Neural cell (in vitro differentiated cells): ENCODE measurements at regions not wholly inside any gene's neighbourhood (a gene's known extent, or its start where the extent isn't known, plus 50 kb on each side); places are given as distances from the start of the nearest gene placed in this dataset.

Source experiments
- H2AFZ ChIP-seq: fragments of 200-600, 300-800 bp; sonication (generic), shearing (Covaris generic); 2 replicates; pipeline ENCODE4 v1.6.0; 2014; ENCODE audit warnings: low read depth, mild to moderate bottlenecking, antibody characterized with exemption, low read length, moderate library complexity
- H3F3A ChIP-seq: fragments of 200-600 bp; shearing (Covaris generic); 2 replicates; pipeline ENCODE4 v1.6.1; 2016; ENCODE audit warnings: mild to moderate bottlenecking, moderate library complexity, mixed read lengths, antibody characterized with exemption, low read length; ENCODE audit not compliant: insufficient read depth, poor library complexity, severe bottlenecking
- H3K27ac ChIP-seq: fragments of 200-600, 300-800 bp; sonication (generic), shearing (Covaris generic); 2 replicates; pipeline ENCODE4 v1.5.1; 2014; ENCODE audit warnings: mild to moderate bottlenecking, low read length, moderate library complexity
- H3K27me3 ChIP-seq: fragments of 300-800, 200-600 bp; sonication (generic), shearing (Covaris generic); 2 replicates; pipeline ENCODE4 v1.6.0; 2014; ENCODE audit warnings: mild to moderate bottlenecking, low read depth, low read length, moderate library complexity; ENCODE audit not compliant: insufficient read depth
- H3K36me3 ChIP-seq: fragments of 300-800, 200-600 bp; sonication (generic), shearing (Covaris generic); 2 replicates; pipeline ENCODE4 v1.5.1; 2014; ENCODE audit warnings: mild to moderate bottlenecking, antibody characterized with exemption, low read length, moderate library complexity; ENCODE audit not compliant: insufficient read depth
- H3K4me2 ChIP-seq: fragments of 300-800, 200-600 bp; sonication (generic), shearing (Covaris generic); 2 replicates; pipeline ENCODE4 v1.6.0; 2014; ENCODE audit warnings: mild to moderate bottlenecking, low read length
- H3K4me3 ChIP-seq: fragments of 300-800, 200-600 bp; sonication (generic), shearing (Covaris generic); 2 replicates; pipeline ENCODE4 v1.5.1; 2014; ENCODE audit warnings: mild to moderate bottlenecking, low read length, moderate library complexity
- H3K79me2 ChIP-seq: fragments of 200-600 bp; shearing (Covaris generic); replicated peaks from 2 replicates; pipeline ENCODE4 v1.6.0; 2014; ENCODE audit warnings: mild to moderate bottlenecking, low read length, moderate library complexity; ENCODE audit not compliant: insufficient read depth
- H3K9ac ChIP-seq: fragments of 300-800, 200-600 bp; sonication (generic), shearing (Covaris generic); 2 replicates; pipeline ENCODE4 v1.6.1; 2016; ENCODE audit warnings: mild to moderate bottlenecking, low read length, mixed read lengths
- H3K9me2 ChIP-seq: fragments of 200-600 bp; shearing (Covaris generic); 2 replicates; pipeline ENCODE4 v1.6.1; 2016; ENCODE audit warnings: mild to moderate bottlenecking, low read length, mixed read lengths; ENCODE audit not compliant: insufficient read depth
- H3K9me3 ChIP-seq: fragments of 200-600, 300-800 bp; sonication (generic), shearing (Covaris generic); 2 replicates; pipeline ENCODE4 v1.6.1; 2016; ENCODE audit warnings: mild to moderate bottlenecking, mixed run types, low read length, moderate library complexity, mixed read lengths
- H4K20me1 ChIP-seq: fragments of 200-600 bp; shearing (Covaris generic); 2 replicates; pipeline ENCODE4 v1.6.1; 2016; ENCODE audit warnings: mild to moderate bottlenecking, mixed run types; ENCODE audit not compliant: insufficient read depth
- EP300 ChIP-seq: fragments of 450-650 bp; conservative IDR thresholded peaks from 2 replicates; pipeline ENCODE4 v1.6.1; 2014; ENCODE audit warnings: antibody characterized with exemption, mild to moderate bottlenecking, moderate library complexity; ENCODE audit not compliant: poor library complexity, severe bottlenecking
- MXI1 ChIP-seq: fragments of 450-650 bp; conservative IDR thresholded peaks from 2 replicates; pipeline ENCODE4 v1.6.1; 2014; ENCODE audit warnings: antibody characterized with exemption, mild to moderate bottlenecking; ENCODE audit not compliant: poor library complexity, severe bottlenecking
- POLR2AphosphoS5 ChIP-seq: IDR thresholded peaks from 2 replicates; pipeline ENCODE4 v1.6.1; 2012
- RAD21 ChIP-seq: fragments of 450-650 bp; conservative IDR thresholded peaks from 2 replicates; pipeline ENCODE4 v1.6.1; 2014; ENCODE audit warnings: antibody characterized with exemption, mild to moderate bottlenecking, moderate library complexity
- REST ChIP-seq: IDR thresholded peaks from 2 replicates; pipeline ENCODE4 v1.6.1; 2012; ENCODE audit warnings: borderline replicate concordance
- SMC3 ChIP-seq: fragments of 450-650 bp; conservative IDR thresholded peaks from 2 replicates; pipeline ENCODE4 v1.6.1; 2014; ENCODE audit warnings: antibody characterized with exemption, mild to moderate bottlenecking, moderate library complexity; ENCODE audit not compliant: poor library complexity
- TAF1 ChIP-seq: IDR thresholded peaks from 2 replicates; pipeline ENCODE4 v1.6.1; 2012; ENCODE audit warnings: low read depth
- TF ChIP-seq, protein P1 (sequence below): fragments of 450-650 bp; IDR thresholded peaks from 2 replicates; pipeline ENCODE4 v1.5.1; 2014; ENCODE audit warnings: antibody characterized with exemption, mild to moderate bottlenecking, moderate library complexity; ENCODE audit not compliant: poor library complexity, severe bottlenecking

DNA sequence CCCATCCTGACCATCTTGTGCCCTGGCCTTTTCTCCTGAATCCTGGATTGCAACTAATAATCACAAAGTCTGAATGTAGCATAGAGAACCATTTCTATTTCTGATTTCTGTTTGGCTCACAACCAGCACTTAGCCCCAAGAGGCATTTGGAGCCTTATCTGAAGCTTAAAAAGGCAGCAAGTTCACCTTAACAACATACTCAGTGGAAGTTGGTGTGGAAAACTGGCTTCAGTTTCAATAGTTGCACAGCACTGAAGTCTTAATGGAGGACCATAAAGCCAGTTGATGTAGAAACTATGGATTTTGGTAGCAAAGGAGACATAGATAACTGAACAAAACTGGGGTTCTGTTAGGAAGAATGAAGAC is 574.1 kb downstream of the PSAT1 start:
- TF ChIP-seq RAD21, result no peak
- TF ChIP-seq REST, result no peak
- no peak for TF ChIP-seq POLR2AphosphoS5
- no peaks in the 10 kb centered on the region for H3K27me3 ChIP-seq
- H3K9ac ChIP-seq, result no peak overlapping the region
- H3K9me3 ChIP-seq, result no peaks in the 10 kb centered on the region
- H4K20me1 ChIP-seq, result no peaks in the 10 kb centered on the region
- H3K4me2 ChIP-seq, result no peak overlapping the region
- H3K4me3 ChIP-seq, result no peak overlapping the region
- no peaks in the 10 kb centered on the region for H3K79me2 ChIP-seq
- H3K9me2 ChIP-seq, result no peaks in the 10 kb centered on the region
- no peak overlapping the region for H2AFZ ChIP-seq
- H3K36me3 ChIP-seq, result no peaks in the 10 kb centered on the region
- H3F3A ChIP-seq, result no peaks in the 10 kb centered on the region
- no peak overlapping the region for H3K27ac ChIP-seq

DNA sequence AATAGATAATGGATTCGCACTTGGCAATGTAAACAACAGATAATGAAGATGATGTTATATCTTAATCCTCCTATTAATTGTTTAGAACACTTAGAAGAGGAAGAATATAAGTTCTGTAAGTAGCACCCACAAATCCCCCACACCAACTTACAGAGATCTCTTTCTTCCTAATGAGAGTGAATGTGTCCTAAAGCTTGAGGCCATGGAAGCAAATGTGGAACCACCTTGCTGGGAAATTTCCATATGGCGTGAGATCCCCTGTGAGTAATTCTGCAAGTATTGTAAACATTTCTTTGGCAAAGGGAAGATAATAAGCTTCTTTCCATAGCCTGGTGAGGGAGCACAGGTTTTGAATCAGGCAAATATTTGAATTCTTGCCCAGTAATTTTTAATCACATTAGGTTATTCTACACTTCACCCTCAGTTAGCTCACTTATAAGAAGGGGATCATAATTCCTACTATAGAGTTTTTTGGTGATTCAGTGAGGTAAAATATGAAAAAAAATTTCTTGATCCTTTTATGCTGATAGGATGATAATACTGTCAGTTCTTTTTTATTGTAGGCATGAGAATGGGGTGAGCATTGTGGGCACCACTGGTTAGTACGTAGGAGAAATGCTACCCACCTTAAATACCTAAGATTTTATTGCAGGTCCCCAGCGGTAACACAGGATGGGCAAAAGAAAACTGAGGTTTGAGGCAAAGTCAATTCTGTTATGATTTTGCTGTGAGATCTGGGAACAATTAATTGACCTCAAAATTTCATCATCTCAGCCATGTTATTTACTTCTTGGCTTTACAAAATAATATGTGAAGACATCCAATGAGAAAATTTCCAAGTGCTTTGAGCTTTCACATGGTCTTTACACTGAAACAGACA is 574.8 kb downstream of the PSAT1 start:
- H3K4me3 ChIP-seq, result no peak overlapping the region
- H3K4me2 ChIP-seq, result no peak overlapping the region
- H3K9me3 ChIP-seq, result no peaks in the 10 kb centered on the region
- H3K27me3 ChIP-seq, result no peaks in the 10 kb centered on the region
- no peak overlapping the region for H3K9ac ChIP-seq
- TF ChIP-seq TAF1, result no peak
- no peak for TF ChIP-seq SMC3
- no peak for TF ChIP-seq EP300
- TF ChIP-seq, protein P1, sequence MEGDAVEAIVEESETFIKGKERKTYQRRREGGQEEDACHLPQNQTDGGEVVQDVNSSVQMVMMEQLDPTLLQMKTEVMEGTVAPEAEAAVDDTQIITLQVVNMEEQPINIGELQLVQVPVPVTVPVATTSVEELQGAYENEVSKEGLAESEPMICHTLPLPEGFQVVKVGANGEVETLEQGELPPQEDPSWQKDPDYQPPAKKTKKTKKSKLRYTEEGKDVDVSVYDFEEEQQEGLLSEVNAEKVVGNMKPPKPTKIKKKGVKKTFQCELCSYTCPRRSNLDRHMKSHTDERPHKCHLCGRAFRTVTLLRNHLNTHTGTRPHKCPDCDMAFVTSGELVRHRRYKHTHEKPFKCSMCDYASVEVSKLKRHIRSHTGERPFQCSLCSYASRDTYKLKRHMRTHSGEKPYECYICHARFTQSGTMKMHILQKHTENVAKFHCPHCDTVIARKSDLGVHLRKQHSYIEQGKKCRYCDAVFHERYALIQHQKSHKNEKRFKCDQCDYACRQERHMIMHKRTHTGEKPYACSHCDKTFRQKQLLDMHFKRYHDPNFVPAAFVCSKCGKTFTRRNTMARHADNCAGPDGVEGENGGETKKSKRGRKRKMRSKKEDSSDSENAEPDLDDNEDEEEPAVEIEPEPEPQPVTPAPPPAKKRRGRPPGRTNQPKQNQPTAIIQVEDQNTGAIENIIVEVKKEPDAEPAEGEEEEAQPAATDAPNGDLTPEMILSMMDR, result no peak
- no peak for TF ChIP-seq MXI1
- no peak for TF ChIP-seq RAD21
- TF ChIP-seq POLR2AphosphoS5, result no peak
- TF ChIP-seq REST, result no peak
- H4K20me1 ChIP-seq, result no peaks in the 10 kb centered on the region
- H2AFZ ChIP-seq, result no peak overlapping the region
- H3K79me2 ChIP-seq, result no peaks in the 10 kb centered on the region
- no peak overlapping the region for H3K27ac ChIP-seq
- H3K36me3 ChIP-seq, result no peaks in the 10 kb centered on the region
- H3F3A ChIP-seq, result no peaks in the 10 kb centered on the region
- H3K9me2 ChIP-seq, result no peaks in the 10 kb centered on the region
